ENCODE measurements at regions not wholly inside any gene's neighbourhood (a gene's known extent, or its start where the extent isn't known, plus 50 kb on each side); places are given as distances from the start of the nearest gene placed in this dataset.
A peak's percentile ranks its signal among the peaks of the same experiment; 100 is the strongest.

- Histone ChIP-seq H3K9me2 (replicated peaks; ENCODE audit: low read depth, low read length) (no peaks in the 10 kb centered on the region), H3K36me3 (ENCODE audit: insufficient read depth, low read length) (no peaks in the 10 kb centered on the region), H2AFZ (ENCODE audit: low read length) (no peak overlapping the region), H4K20me1 (ENCODE audit: insufficient read depth, low read length, poor library complexity, severe bottlenecking) (no peaks in the 10 kb centered on the region), H3K9me3 (ENCODE audit: insufficient read depth, low read depth, low read length) (no peaks in the 10 kb centered on the region), H3K79me2 (ENCODE audit: insufficient read depth, low read length) (no peaks in the 10 kb centered on the region), H3K27me3 (ENCODE audit: insufficient read depth, low read length, poor library complexity, severe bottlenecking) (no peaks in the 10 kb centered on the region), H3K9ac (ENCODE audit: low read depth, low read length, poor library complexity, severe bottlenecking) (no peak overlapping the region), H3K4me2 (ENCODE audit: low read depth, low read length, poor library complexity, severe bottlenecking) (no peak overlapping the region), H3F3A (ENCODE audit: low read depth) (no peaks in the 10 kb centered on the region), H3K4me3 (ENCODE audit: low read length, poor library complexity, severe bottlenecking) (no peak overlapping the region), H3K4me1 (ENCODE audit: insufficient read depth, low read length, poor library complexity, severe bottlenecking) (no peaks in the 10 kb centered on the region)
- no peak for TF ChIP-seq EZH2phosphoT487 (IDR thresholded peaks at IDR 0.05; ENCODE audit: borderline replicate concordance)
- no peak for TF ChIP-seq CTCF (conservative IDR thresholded peaks at IDR 0.05; ENCODE audit: low read length)
These were observed 402.7 kb upstream of the TNC start for GRCh38 chr9:115520646-115521045.

GRCh38 chr9:115522912-115523311, 405.0 kb upstream of the TNC start:
- Histone ChIP-seq H3K27me3 (ENCODE audit: insufficient read depth, low read length, poor library complexity, severe bottlenecking) (no peaks in the 10 kb centered on the region), H3K36me3 (ENCODE audit: insufficient read depth, low read length) (no peaks in the 10 kb centered on the region), H3K79me2 (ENCODE audit: insufficient read depth, low read length) (no peaks in the 10 kb centered on the region), H3K4me3 (ENCODE audit: low read length, poor library complexity, severe bottlenecking) (no peak overlapping the region), H3F3A (ENCODE audit: low read depth) (no peaks in the 10 kb centered on the region), H3K9me3 (ENCODE audit: insufficient read depth, low read depth, low read length) (no peaks in the 10 kb centered on the region), H3K9me2 (replicated peaks; ENCODE audit: low read depth, low read length) (no peaks in the 10 kb centered on the region), H4K20me1 (ENCODE audit: insufficient read depth, low read length, poor library complexity, severe bottlenecking) (no peaks in the 10 kb centered on the region), H3K9ac (ENCODE audit: low read depth, low read length, poor library complexity, severe bottlenecking) (no peak overlapping the region), H3K4me2 (ENCODE audit: low read depth, low read length, poor library complexity, severe bottlenecking) (no peak overlapping the region), H2AFZ (ENCODE audit: low read length) (no peak overlapping the region), H3K4me1 (ENCODE audit: insufficient read depth, low read length, poor library complexity, severe bottlenecking) (no peaks in the 10 kb centered on the region)
- TF ChIP-seq EZH2phosphoT487 (IDR thresholded peaks at IDR 0.05; ENCODE audit: borderline replicate concordance) (no peak), CTCF (conservative IDR thresholded peaks at IDR 0.05; ENCODE audit: low read length) (no peak)

GRCh38 chr9:115524453-115525059, 406.6 kb upstream of the TNC start:
- no peaks in the 10 kb centered on the region for H3F3A ChIP-seq (ENCODE audit: low read depth)
- H4K20me1 ChIP-seq (ENCODE audit: insufficient read depth, low read length, poor library complexity, severe bottlenecking) = no peaks in the 10 kb centered on the region
- H3K4me2 ChIP-seq (ENCODE audit: low read depth, low read length, poor library complexity, severe bottlenecking) = no peak overlapping the region
- no peak overlapping the region for H3K4me3 ChIP-seq (ENCODE audit: low read length, poor library complexity, severe bottlenecking)
- no peak overlapping the region for H2AFZ ChIP-seq (ENCODE audit: low read length)
- no peaks in the 10 kb centered on the region for H3K79me2 ChIP-seq (ENCODE audit: insufficient read depth, low read length)
- no peaks in the 10 kb centered on the region for H3K27me3 ChIP-seq (ENCODE audit: insufficient read depth, low read length, poor library complexity, severe bottlenecking)
- no peak for TF ChIP-seq EZH2phosphoT487 (IDR thresholded peaks at IDR 0.05; ENCODE audit: borderline replicate concordance)
- TF ChIP-seq CTCF (conservative IDR thresholded peaks at IDR 0.05; ENCODE audit: low read length) = peak; percentile 71
- H3K9me3 ChIP-seq (ENCODE audit: insufficient read depth, low read depth, low read length) = no peaks in the 10 kb centered on the region
- no peaks in the 10 kb centered on the region for H3K36me3 ChIP-seq (ENCODE audit: insufficient read depth, low read length)
- H3K9ac ChIP-seq (ENCODE audit: low read depth, low read length, poor library complexity, severe bottlenecking) = no peak overlapping the region
- H3K4me1 ChIP-seq (ENCODE audit: insufficient read depth, low read length, poor library complexity, severe bottlenecking) = no peaks in the 10 kb centered on the region
- H3K9me2 ChIP-seq (replicated peaks; ENCODE audit: low read depth, low read length) = no peaks in the 10 kb centered on the region

All from Loucy (cell line).